ENCODE measurements at regions not wholly inside any gene's neighbourhood (a gene's known extent, or its start where the extent isn't known, plus 50 kb on each side); places are given as distances from the start of the nearest gene placed in this dataset.

DNA sequence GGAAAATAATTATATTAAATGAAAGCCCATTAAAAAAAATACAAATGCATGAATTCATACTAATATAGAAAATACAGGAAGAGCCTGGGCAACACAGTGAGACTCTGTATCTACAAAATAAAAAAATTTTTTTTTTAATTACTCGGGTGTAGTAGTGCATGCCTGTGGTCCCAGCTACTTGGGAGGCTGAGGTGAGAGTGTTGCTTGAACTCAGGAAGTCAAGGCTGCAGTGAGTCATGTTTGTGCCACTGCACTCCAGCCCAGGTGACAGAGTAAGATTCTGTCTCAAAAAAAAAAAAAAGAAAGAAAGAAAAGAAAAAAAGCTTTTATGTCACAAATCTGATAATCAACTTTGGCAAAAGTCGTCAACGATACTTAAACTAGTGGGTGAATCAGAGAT is 80.6 kb upstream of the PLEKHA5 start:
- CTCF ChIA-PET = no interaction called here
- no peak overlapping the region for H3K27ac Mint-ChIP-seq

DNA sequence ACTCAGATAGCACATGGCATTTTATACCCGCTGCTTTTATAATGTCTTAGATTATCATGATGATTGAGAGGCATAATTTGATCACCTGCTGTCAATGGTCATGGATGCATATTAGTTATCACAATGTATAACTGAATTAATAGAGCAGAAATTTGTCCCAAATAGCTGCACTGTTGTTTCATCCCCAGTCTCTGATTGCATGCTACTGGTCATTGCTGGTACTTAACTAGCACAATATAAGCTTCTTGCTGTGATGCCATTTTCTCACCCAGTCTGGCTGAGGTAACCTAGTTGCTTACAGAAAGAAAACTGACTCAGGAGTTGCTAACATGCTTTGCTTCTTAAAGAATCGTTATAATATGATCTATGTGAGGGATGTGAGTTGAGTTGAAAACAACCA is 76.8 kb upstream of the PLEKHA5 start:
- H3K27ac Mint-ChIP-seq = no peak overlapping the region
- peaks cover 9% of the 10 kb centered on the region for H3K27me3 Mint-ChIP-seq
- H3K4me3 Mint-ChIP-seq = no peak overlapping the region
- intact Hi-C loops (cut with micrococcal nuclease) = no loop called here
- no peak for DNase-seq
- no peaks in the 10 kb centered on the region for H3K4me1 Mint-ChIP-seq (ENCODE audit: low read depth)
- ChIA-PET POLR2A (no interaction called here), CTCF (interaction anchor here (1.4 kb wide), 1 partner anchor 12 kb away, joined by 4 read pairs; no protein-coding TSS in a partner anchor)
- ATAC-seq = no peak
- no peaks in the 10 kb centered on the region for H3K9me3 Mint-ChIP-seq
- no peaks in the 10 kb centered on the region for H3K36me3 Mint-ChIP-seq (ENCODE audit: low read depth)
- TF ChIP-seq, protein P1, sequence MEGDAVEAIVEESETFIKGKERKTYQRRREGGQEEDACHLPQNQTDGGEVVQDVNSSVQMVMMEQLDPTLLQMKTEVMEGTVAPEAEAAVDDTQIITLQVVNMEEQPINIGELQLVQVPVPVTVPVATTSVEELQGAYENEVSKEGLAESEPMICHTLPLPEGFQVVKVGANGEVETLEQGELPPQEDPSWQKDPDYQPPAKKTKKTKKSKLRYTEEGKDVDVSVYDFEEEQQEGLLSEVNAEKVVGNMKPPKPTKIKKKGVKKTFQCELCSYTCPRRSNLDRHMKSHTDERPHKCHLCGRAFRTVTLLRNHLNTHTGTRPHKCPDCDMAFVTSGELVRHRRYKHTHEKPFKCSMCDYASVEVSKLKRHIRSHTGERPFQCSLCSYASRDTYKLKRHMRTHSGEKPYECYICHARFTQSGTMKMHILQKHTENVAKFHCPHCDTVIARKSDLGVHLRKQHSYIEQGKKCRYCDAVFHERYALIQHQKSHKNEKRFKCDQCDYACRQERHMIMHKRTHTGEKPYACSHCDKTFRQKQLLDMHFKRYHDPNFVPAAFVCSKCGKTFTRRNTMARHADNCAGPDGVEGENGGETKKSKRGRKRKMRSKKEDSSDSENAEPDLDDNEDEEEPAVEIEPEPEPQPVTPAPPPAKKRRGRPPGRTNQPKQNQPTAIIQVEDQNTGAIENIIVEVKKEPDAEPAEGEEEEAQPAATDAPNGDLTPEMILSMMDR (IDR thresholded peaks at IDR 0.05) = no peak

More for the DNA sequence above, 80.6 kb upstream of the PLEKHA5 start:
- TF ChIP-seq, protein P1 (IDR thresholded peaks at IDR 0.05) = no peak
- Mint-ChIP-seq H3K4me3 (no peak overlapping the region), H3K27me3 (peaks cover 4% of the 10 kb centered on the region), H3K9me3 (no peaks in the 10 kb centered on the region), H3K4me1 (ENCODE audit: low read depth) (no peaks in the 10 kb centered on the region), H3K36me3 (ENCODE audit: low read depth) (no peaks in the 10 kb centered on the region)
- POLR2A ChIA-PET = no interaction called here
- intact Hi-C loops (cut with micrococcal nuclease) = no loop called here
- ATAC-seq (no peak), DNase-seq (no peak)

GRCh38 chr12:19053218-19053617 is 76.3 kb upstream of the PLEKHA5 start:
- intact Hi-C loops (cut with micrococcal nuclease) = no loop called here
- no peaks in the 10 kb centered on the region for H3K4me1 Mint-ChIP-seq (ENCODE audit: low read depth)
- H3K4me3 Mint-ChIP-seq = no peak overlapping the region
- H3K36me3 Mint-ChIP-seq (ENCODE audit: low read depth) = no peaks in the 10 kb centered on the region
- DNase-seq (no peak), ATAC-seq (no peak)
- peaks cover 9% of the 10 kb centered on the region for H3K27me3 Mint-ChIP-seq
- H3K9me3 Mint-ChIP-seq = no peaks in the 10 kb centered on the region
- POLR2A ChIA-PET = no interaction called here
- no peak overlapping the region for H3K27ac Mint-ChIP-seq
- TF ChIP-seq, protein P1 (IDR thresholded peaks at IDR 0.05) = no peak
- CTCF ChIA-PET = interaction anchor here (1.4 kb wide), 1 partner anchor 12 kb away, joined by 4 read pairs; no protein-coding TSS in a partner anchor

DNA sequence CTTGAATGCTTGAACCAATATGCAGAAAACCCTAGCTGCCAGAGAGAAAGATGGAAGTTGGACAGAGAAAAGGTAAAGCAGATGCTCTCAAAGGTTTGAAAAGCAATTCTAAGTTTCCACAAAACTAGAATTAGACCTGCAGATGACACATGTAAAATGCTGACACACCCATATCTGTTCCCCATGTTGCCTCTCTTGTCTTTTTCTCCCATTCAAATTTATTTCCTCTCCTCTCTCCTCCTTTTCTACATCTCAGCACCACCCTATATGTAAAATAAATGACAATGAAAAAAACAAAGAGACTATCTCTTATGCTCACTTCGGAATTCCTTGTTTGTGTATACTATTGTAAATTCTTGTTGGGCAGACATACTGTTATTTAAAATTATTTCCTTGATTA is 75.5 kb upstream of the PLEKHA5 start:
- TF ChIP-seq, protein P1 (IDR thresholded peaks at IDR 0.05) = no peak
- no peaks in the 10 kb centered on the region for H3K4me1 Mint-ChIP-seq (ENCODE audit: low read depth)
- no peak overlapping the region for H3K27ac Mint-ChIP-seq
- CTCF ChIA-PET = no interaction called here
- intact Hi-C loops (cut with micrococcal nuclease) = no loop called here
- H3K9me3 Mint-ChIP-seq = no peaks in the 10 kb centered on the region
- DNase-seq = no peak
- no peak overlapping the region for H3K4me3 Mint-ChIP-seq
- H3K27me3 Mint-ChIP-seq = peaks cover 9% of the 10 kb centered on the region
- H3K36me3 Mint-ChIP-seq (ENCODE audit: low read depth) = no peaks in the 10 kb centered on the region
- ATAC-seq = no peak
- POLR2A ChIA-PET = no interaction called here

GRCh38 chr12:19055589-19055988 is 73.9 kb upstream of the PLEKHA5 start:
- TF ChIP-seq, protein P1 (IDR thresholded peaks at IDR 0.05) = no peak
- CTCF ChIA-PET = no interaction called here

More at GRCh38 chr12:19055589-19055988, 73.9 kb upstream of the PLEKHA5 start:
- Mint-ChIP-seq H3K4me1 (ENCODE audit: low read depth) (no peaks in the 10 kb centered on the region), H3K9me3 (no peaks in the 10 kb centered on the region), H3K27me3 (peaks cover 9% of the 10 kb centered on the region), H3K4me3 (no peak overlapping the region), H3K27ac (no peak overlapping the region), H3K36me3 (ENCODE audit: low read depth) (no peaks in the 10 kb centered on the region)
- DNase-seq (no peak), ATAC-seq (no peak)
- intact Hi-C loops (cut with micrococcal nuclease) = no loop called here
- POLR2A ChIA-PET = no interaction called here

Measured in activated CD8-positive, alpha-beta T cell treated with anti-CD3 and anti-CD28 coated beads for 36 hours (primary cell).